A549 (cell line): ENCODE measurements at regions not wholly inside any gene's neighbourhood (a gene's known extent, or its start where the extent isn't known, plus 50 kb on each side); places are given as distances from the start of the nearest gene placed in this dataset.

Source experiments
- ATAC-seq, 2 experiments: fragments of 200-7000 bp in 1 of 2; fragments of >200 bp in 1 of 2; cut with Nextera tagmentation in 1 of 2; cut with Tn5 transposase in 1 of 2; 3 replicates each; pipeline versions ENCODE4 v1.8.0 to v1.9.1; 2018 to 2020; ENCODE audit warnings: mild to moderate bottlenecking in 1 of 2, moderate library complexity in 1 of 2
- CTCF ChIA-PET: fragments of 300-600 bp; sonication (Branson Sonifier 250); formaldehyde crosslinking; extraction: SDS; loops from one replicate; lab custom pipeline; 2021; ENCODE audit warnings: antibody characterized with exemption, inconsistent platforms; lab: Yijun Ruan, JAX
- POLR2A ChIA-PET: fragments of 350-600 bp; formaldehyde crosslinking; extraction: SDS; loops from one replicate; lab custom pipeline; 2021; ENCODE audit warnings: antibody characterized with exemption, inconsistent platforms; lab: Yijun Ruan, JAX
- DNase-seq, 2 experiments: peaks; one replicate each; pipeline versions ENCODE4 v3.0.0 to v3.0.0-alpha.2; 2011 to 2016; ENCODE audit warnings: low read depth in 1 of 2, low spot score in 1 of 2
- FAIRE-seq: peaks from 2 replicates; lab custom pipeline; 2011; peaks lifted over from hg19 to GRCh38; lab: Jason Lieb, UNC
- H3K27ac ChIP-seq, 2 experiments: fragments of >200 bp; sonication (Bioruptor Twin); formaldehyde crosslinking; 3 replicates each; pipeline ENCODE4 v1.5.1; 2016 to 2017
- H3K4me1 ChIP-seq: fragments of >200 bp; sonication (Bioruptor Twin); formaldehyde crosslinking; 3 replicates; pipeline ENCODE4 v1.6.1; 2016
- H3K4me2 ChIP-seq: fragments of >200 bp; sonication (Bioruptor Twin); formaldehyde crosslinking; 3 replicates; pipeline ENCODE4 v1.6.1; 2016
- H3K4me3 ChIP-seq: fragments of >200 bp; sonication (Bioruptor Twin); formaldehyde crosslinking; 3 replicates; pipeline ENCODE4 v1.5.1; 2016
- H3K9me3 ChIP-seq: fragments of >200 bp; sonication (Bioruptor Twin); formaldehyde crosslinking; 3 replicates; pipeline ENCODE4 v1.6.1; 2016
- CBX8 ChIP-seq: fragments of 200-600 bp; sonication (generic); IDR thresholded peaks from 2 replicates; pipeline ENCODE4 v1.6.1; 2016
- CEBPB ChIP-seq, 2 experiments: fragments of >200 bp in 1 of 2; sonication (Bioruptor Twin) in 1 of 2; formaldehyde crosslinking in 1 of 2; IDR thresholded peaks; 2 replicates each; pipeline ENCODE4 v1.6.1; 2012 to 2016
- CHD4 ChIP-seq: fragments of 200-600 bp; sonication (generic); IDR thresholded peaks from 2 replicates; pipeline ENCODE4 v1.6.1; 2016; ENCODE audit warnings: antibody characterized with exemption, mild to moderate bottlenecking, borderline replicate concordance
- EHF ChIP-seq: fragments of 250-450 bp; sonication (Bioruptor Pico); IDR thresholded peaks from 2 replicates; pipeline ENCODE4 v1.5.0; 2020; ENCODE audit warnings: mild to moderate bottlenecking
- EHMT2 ChIP-seq: fragments of 200-600 bp; sonication (generic); IDR thresholded peaks from 2 replicates; pipeline ENCODE4 v1.6.1; 2016; ENCODE audit warnings: antibody characterized with exemption, low read depth, mild to moderate bottlenecking, moderate library complexity
- ELK1 ChIP-seq: fragments of 150-350 bp; IDR thresholded peaks from 2 replicates; pipeline ENCODE4 v1.6.1; 2014; ENCODE audit warnings: low read depth, mild to moderate bottlenecking, low read length
- EP300 ChIP-seq, 2 experiments: fragments of >200 bp; sonication (Bioruptor Twin); formaldehyde crosslinking; IDR thresholded peaks; 2 replicates in 1 of 2; 3 replicates in 1 of 2; pipeline ENCODE4 v1.6.1; 2016 to 2017
- ESRRA ChIP-seq: fragments of 150-350 bp; IDR thresholded peaks from 2 replicates; pipeline ENCODE4 v1.6.1; 2014; ENCODE audit warnings: mild to moderate bottlenecking, low read length, borderline replicate concordance
- FOSB ChIP-seq: fragments of 250-450 bp; sonication (Bioruptor Pico); IDR thresholded peaks from 2 replicates; pipeline ENCODE4 v1.5.0; 2020; ENCODE audit warnings: mild to moderate bottlenecking, moderate library complexity
- FOSL2 ChIP-seq, 2 experiments: fragments of 450-650 bp in 1 of 2; fragments of >200 bp in 1 of 2; sonication (Bioruptor Twin) in 1 of 2; formaldehyde crosslinking; IDR thresholded peaks; 2 replicates each; pipeline versions ENCODE4 v1.5.0 to v1.6.1; 2016 to 2020; ENCODE audit warnings: mild to moderate bottlenecking in 1 of 2, moderate library complexity in 1 of 2
- FOXS1 ChIP-seq: fragments of 250-450 bp; sonication (Bioruptor Pico); IDR thresholded peaks from 2 replicates; pipeline ENCODE4 v1.5.0; 2020; ENCODE audit warnings: mild to moderate bottlenecking, moderate library complexity
- HDAC2 ChIP-seq: fragments of 200-600 bp; sonication (generic); IDR thresholded peaks from 2 replicates; pipeline ENCODE4 v1.6.1; 2016
- HES2 ChIP-seq: fragments of >200 bp; sonication (Bioruptor Twin); formaldehyde crosslinking; IDR thresholded peaks from 2 replicates; pipeline ENCODE4 v1.6.1; 2016
- HOXB5 ChIP-seq: fragments of 250-450 bp; sonication (Bioruptor Pico); IDR thresholded peaks from 2 replicates; pipeline ENCODE4 v1.5.0; 2020; ENCODE audit warnings: mild to moderate bottlenecking, moderate library complexity
- JUN ChIP-seq, 2 experiments: fragments of >200 bp; sonication (Bioruptor Twin); formaldehyde crosslinking; IDR thresholded peaks; 2 replicates in 1 of 2; 3 replicates in 1 of 2; pipeline ENCODE4 v1.6.1; 2016 to 2017
- JUNB ChIP-seq: fragments of >200 bp; sonication (Bioruptor Twin); formaldehyde crosslinking; IDR thresholded peaks from 2 replicates; pipeline ENCODE4 v1.6.1; 2016
- KDM5A ChIP-seq: fragments of 200-600 bp; sonication (generic); IDR thresholded peaks from 2 replicates; pipeline ENCODE4 v1.6.1; 2016; ENCODE audit warnings: antibody characterized with exemption, mild to moderate bottlenecking
- MAZ ChIP-seq: fragments of 150-350 bp; IDR thresholded peaks from 2 replicates; pipeline ENCODE4 v1.6.1; 2014; ENCODE audit warnings: antibody characterized with exemption, low read depth, low read length, borderline replicate concordance
- MYC ChIP-seq: IDR thresholded peaks from 2 replicates; pipeline ENCODE4 v1.6.1; 2012; ENCODE audit warnings: mild to moderate bottlenecking, inconsistent platforms, low read length, improper control_type of control experiment, borderline replicate concordance
- NPAS2 ChIP-seq: fragments of 250-450 bp; sonication (Bioruptor Pico); IDR thresholded peaks from 2 replicates; pipeline ENCODE4 v1.8.0; 2022; ENCODE audit warnings: mild to moderate bottlenecking, moderate library complexity, borderline replicate concordance
- NR3C1 ChIP-seq: fragments of >200 bp; sonication (Bioruptor Twin); formaldehyde crosslinking; IDR thresholded peaks from 3 replicates; pipeline ENCODE4 v1.6.1; 2017
- RARB ChIP-seq: fragments of 250-450 bp; sonication (Bioruptor Pico); IDR thresholded peaks from 2 replicates; pipeline ENCODE4 v1.8.0; 2021; ENCODE audit warnings: mild to moderate bottlenecking, moderate library complexity
- RCOR1 ChIP-seq: fragments of 150-350 bp; IDR thresholded peaks from 2 replicates; pipeline ENCODE4 v1.6.1; 2014; ENCODE audit warnings: antibody characterized with exemption, low read length, low read depth
- REST ChIP-seq: fragments of 200-600 bp; sonication (generic); IDR thresholded peaks from 2 replicates; pipeline ENCODE4 v1.6.1; 2016; ENCODE audit warnings: antibody characterized with exemption, mild to moderate bottlenecking, moderate library complexity
- RNF2 ChIP-seq: fragments of 200-600 bp; sonication (generic); IDR thresholded peaks from 2 replicates; pipeline ENCODE4 v1.6.1; 2016; ENCODE audit warnings: low read depth, mild to moderate bottlenecking, antibody characterized with exemption, moderate library complexity, borderline replicate concordance
- SREBF2 ChIP-seq: fragments of 450-650 bp; IDR thresholded peaks from 2 replicates; pipeline ENCODE4 v1.6.1; 2014; ENCODE audit warnings: mild to moderate bottlenecking, moderate library complexity
- TFCP2L1 ChIP-seq: fragments of 250-450 bp; sonication (Bioruptor Pico); IDR thresholded peaks from 2 replicates; pipeline ENCODE4 v1.5.0; 2021; ENCODE audit warnings: mild to moderate bottlenecking
- TP53 ChIP-seq: fragments of 250-450 bp; sonication (Bioruptor Pico); IDR thresholded peaks from 2 replicates; pipeline ENCODE4 v1.5.0; 2021; ENCODE audit warnings: mild to moderate bottlenecking, moderate library complexity
- USF2 ChIP-seq: fragments of 450-650 bp; IDR thresholded peaks from 2 replicates; pipeline ENCODE4 v1.6.1; 2014; ENCODE audit warnings: antibody characterized with exemption
- WGBS: methylation state at CpG from one replicate; pipeline ENCODE4 v1.1.6; 2017; ENCODE audit errors: missing lambda C conversion rate; 5-methylcytosine and 5-hydroxymethylcytosine counted together

- H3K4me3 ChIP-seq: no peak overlapping the region
- DNase-seq: no peak
Observed at GRCh38 chr3:107216711-107217110, 160.5 kb upstream of the CCDC54 start.

GRCh38 chr3:107217172-107217571 lies 160.1 kb upstream of the CCDC54 start:
- H3K4me1 ChIP-seq: peaks cover 27% of the 10 kb centered on the region; the same call in 2 of the 3 replicates
- H3K9me3 ChIP-seq: no peaks in the 10 kb centered on the region
- WGBS: 22% methylated on average over 5 of the region's 5 CpGs
- CTCF ChIA-PET: interaction anchor here (2.9 to 3.4 kb wide), 2 partner anchors 11 to 18 kb away, joined by 9 to 21 read pairs; no protein-coding TSS in a partner anchor
- TF ChIP-seq HES2 (no peak; the same call in 1 of the 2 replicates), FOSL2 (IDR thresholded peaks at IDR 0.05) (no peak), FOSL2 (CRISPR knock-in tag; IDR thresholded peaks at IDR 0.05) (peak; percentile 36; the same call in 1 of the 2 replicates), SREBF2 (no peak), ESRRA (no peak), CEBPB (IDR thresholded peaks at IDR 0.05) (peak; percentile 32 to 67; a peak in 3 of 4 replicates), CHD4 (no peak), MAZ (no peak), JUN (IDR thresholded peaks at IDR 0.05) (peak in 1 of 2 experiments; percentile 41; a peak in 1 of 5 replicates), USF2 (no peak), JUNB (peak; percentile 59), REST (no peak), EP300 (IDR thresholded peaks at IDR 0.05) (peak in 1 of 2 experiments; percentile 43; a peak in 1 of 5 replicates), EHF (CRISPR knock-in tag) (no peak)
- peak overlapping the region; percentile 36 for H3K4me2 ChIP-seq
- H3K4me3 ChIP-seq: no peak overlapping the region
- FAIRE-seq: no peak
- DNase-seq: peak in 1 of 2 experiments; percentile 42
- ATAC-seq: peak in 1 of 2 experiments; percentile 66; a peak in 3 of 6 replicates
- peak overlapping the region; percentile 51 to 75; a peak in 5 of 6 replicates for H3K27ac ChIP-seq
- POLR2A ChIA-PET: interaction anchor here (1.6 kb wide), 1 partner anchor 9 kb away, joined by 6 read pairs; no protein-coding TSS in a partner anchor

More at GRCh38 chr3:107216711-107217110, 160.5 kb upstream of the CCDC54 start:
- Histone ChIP-seq H3K27ac (peak overlapping the region; percentile 51 to 75; a peak in 5 of 6 replicates), H3K9me3 (no peaks in the 10 kb centered on the region), H3K4me2 (peak overlapping the region; percentile 36), H3K4me1 (peaks cover 23% of the 10 kb centered on the region; the same call in 2 of the 3 replicates)
- ATAC-seq: peak; percentile 61 to 71
- FAIRE-seq: no peak
- ChIA-PET POLR2A (interaction anchor here (1.6 kb wide), 1 partner anchor 9 kb away, joined by 6 read pairs; no protein-coding TSS in a partner anchor), CTCF (interaction anchor here (0.8 to 3.4 kb wide), 3 partner anchors 10 to 19 kb away, joined by 3 to 21 read pairs (median 9); no protein-coding TSS in a partner anchor)
- WGBS: 81% methylated on average over 3 of the region's 3 CpGs
- TF ChIP-seq EHMT2: no peak
- TF ChIP-seq RNF2: no peak
- TF ChIP-seq ESRRA: no peak
- TF ChIP-seq MAZ: no peak
- no peak for TF ChIP-seq CBX8
- TF ChIP-seq, all 56 proteins: peak for 0

GRCh38 chr3:107218864-107219269 lies 158.4 kb upstream of the CCDC54 start:
- no peak for FAIRE-seq
- no peak for ATAC-seq
- Histone ChIP-seq H3K4me3 (no peak overlapping the region), H3K4me2 (no peak overlapping the region), H3K9me3 (no peaks in the 10 kb centered on the region), H3K4me1 (peaks cover 28% of the 10 kb centered on the region; the same call in 2 of the 3 replicates), H3K27ac (peak overlapping the region; percentile 15 to 55; a peak in 3 of 6 replicates)
- 76% methylated on average over 5 of the region's 5 CpGs for WGBS
- DNase-seq: no peak
- ChIA-PET POLR2A (no interaction called here), CTCF (interaction anchor here (1.2 to 5.7 kb wide), 4 partner anchors 9 to 211 kb away, joined by 3 to 40 read pairs (median 7); no protein-coding TSS in a partner anchor)
- TF ChIP-seq RARB (CRISPR knock-in tag) (no peak), SREBF2 (no peak), ELK1 (no peak), HOXB5 (no peak), KDM5A (no peak), NR3C1 (no peak), FOXS1 (no peak), FOSB (CRISPR knock-in tag) (no peak), MYC (no peak), TFCP2L1 (no peak), HDAC2 (no peak), RCOR1 (no peak), ESRRA (no peak), TP53 (CRISPR knock-in tag) (no peak), NPAS2 (CRISPR knock-in tag) (no peak)
